HG02970 (cell line): ENCODE measurements at regions not wholly inside any gene's neighbourhood (a gene's known extent, or its start where the extent isn't known, plus 50 kb on each side); places are given as distances from the start of the nearest gene placed in this dataset.
A peak's percentile ranks its signal among the peaks of the same experiment; 100 is the strongest.

Experiments
- ATAC-seq: cut with Tn5 transposase; IDR thresholded peaks from one replicate; pipeline ENCODE4 v1.9.1; 2021; ENCODE audit warnings: mild to moderate bottlenecking, moderate library complexity, moderate number of reproducible peaks; ENCODE audit not compliant: unreplicated experiment, low FRiP score

GRCh38 chr20:24117383-24117782, 128.8 kb upstream of the GGTLC1 start:
- no peak for ATAC-seq

- ATAC-seq, result no peak
Observed at GRCh38 chr20:24116611-24117010, 128.0 kb upstream of the GGTLC1 start.

- ATAC-seq, result no peak
Observed at GRCh38 chr20:24112360-24112759, 123.8 kb upstream of the GGTLC1 start.

GRCh38 chr20:24111858-24112257, 123.3 kb upstream of the GGTLC1 start:
- ATAC-seq, result no peak

GRCh38 chr20:24109537-24109936, 121.0 kb upstream of the GGTLC1 start:
- ATAC-seq, result no peak

GRCh38 chr20:24109008-24109407, 120.4 kb upstream of the GGTLC1 start:
- no peak for ATAC-seq

- no peak for ATAC-seq
Observed at GRCh38 chr20:24108581-24108980, 120.0 kb upstream of the GGTLC1 start.

GRCh38 chr20:24106801-24107445, 118.3 kb upstream of the GGTLC1 start:
- no peak for ATAC-seq

- ATAC-seq, result no peak
Observed at GRCh38 chr20:24106150-24106800, 117.7 kb upstream of the GGTLC1 start.

- ATAC-seq, result no peak
Observed at GRCh38 chr20:24102749-24103333, 114.3 kb upstream of the GGTLC1 start.

GRCh38 chr20:24102290-24102689, 113.7 kb upstream of the GGTLC1 start:
- no peak for ATAC-seq

GRCh38 chr20:24100370-24101011, 111.9 kb upstream of the GGTLC1 start:
- peak; percentile 69 for ATAC-seq

- ATAC-seq, result no peak
Observed at GRCh38 chr20:24098886-24099285, 110.3 kb upstream of the GGTLC1 start.

- ATAC-seq, result no peak
Observed at GRCh38 chr20:24097506-24098245, 109.1 kb upstream of the GGTLC1 start.

- no peak for ATAC-seq
Observed at GRCh38 chr20:24096864-24097450, 108.4 kb upstream of the GGTLC1 start.

GRCh38 chr20:24096264-24096663, 107.7 kb upstream of the GGTLC1 start:
- ATAC-seq, result no peak

- no peak for ATAC-seq
Observed at GRCh38 chr20:24095756-24096155, 107.2 kb upstream of the GGTLC1 start.

- no peak for ATAC-seq
Observed at GRCh38 chr20:24095303-24095702, 106.7 kb upstream of the GGTLC1 start.

- ATAC-seq, result no peak
Observed at GRCh38 chr20:24089576-24089975, 101.0 kb upstream of the GGTLC1 start.

GRCh38 chr20:24086121-24086520, 97.5 kb upstream of the GGTLC1 start:
- no peak for ATAC-seq
